WTC11 (cell line): ENCODE measurements at regions not wholly inside any gene's neighbourhood (a gene's known extent, or its start where the extent isn't known, plus 50 kb on each side); places are given as distances from the start of the nearest gene placed in this dataset.

ENCODE experiments used
- ATAC-seq: fragments of 200-7000 bp; cut with Tn5 transposase; 2 replicates; pipeline ENCODE4 v1.10.0; 2021; ENCODE audit warnings: mild to moderate bottlenecking, moderate library complexity
- CTCF ChIA-PET: fragments of 300-600 bp; sonication (Branson Sonifier 250); formaldehyde crosslinking; loops from one replicate; lab custom pipeline; 2021; ENCODE audit warnings: antibody characterized with exemption; lab: Charles Lee
- POLR2A ChIA-PET: fragments of 350-600 bp; sonication (Branson Sonifier 250); formaldehyde crosslinking; loops from one replicate; lab custom pipeline; 2021; ENCODE audit warnings: antibody characterized with exemption; lab: Charles Lee
- DNase-seq: peaks from one replicate; pipeline ENCODE4 v3.0.0; 2021; ENCODE audit warnings: low spot score
- H3K27ac Mint-ChIP-seq: 2 replicates; pipeline ENCODE4 v1.8.0; 2021; ENCODE audit warnings: mixed read lengths
- H3K27me3 Mint-ChIP-seq: 2 replicates; pipeline ENCODE4 v1.8.0; 2021; ENCODE audit warnings: low read depth, mild to moderate bottlenecking, moderate library complexity, mixed read lengths
- H3K36me3 Mint-ChIP-seq: 2 replicates; pipeline ENCODE4 v1.8.0; 2021; ENCODE audit warnings: mixed read lengths
- H3K4me1 Mint-ChIP-seq: 2 replicates; pipeline ENCODE4 v1.8.0; 2022; ENCODE audit warnings: mixed read lengths
- H3K4me3 Mint-ChIP-seq: 2 replicates; pipeline ENCODE4 v1.8.0; 2021; ENCODE audit warnings: mild to moderate bottlenecking, moderate library complexity, mixed read lengths
- H3K9me3 Mint-ChIP-seq: 2 replicates; pipeline ENCODE4 v1.8.0; 2021; ENCODE audit warnings: mixed read lengths
- ATF2 ChIP-seq: sonication (generic); formaldehyde crosslinking; IDR thresholded peaks from 2 replicates; pipeline ENCODE4 v1.8.1; 2022; ENCODE audit warnings: low read depth, missing genetic modification reagents, borderline replicate concordance
- ATF6 ChIP-seq: sonication (generic); formaldehyde crosslinking; IDR thresholded peaks from 2 replicates; pipeline ENCODE4 v1.8.1; 2023; ENCODE audit warnings: mild to moderate bottlenecking, missing genetic modification reagents
- CBFB ChIP-seq: sonication (generic); formaldehyde crosslinking; IDR thresholded peaks from 2 replicates; pipeline ENCODE4 v1.8.1; 2022; ENCODE audit warnings: mild to moderate bottlenecking, low read depth, missing genetic modification reagents
- CDX4 ChIP-seq: fragments of 250-450 bp; sonication (Bioruptor Pico); IDR thresholded peaks from 2 replicates; pipeline ENCODE4 v1.9.0; 2021; ENCODE audit warnings: moderate library complexity, mild to moderate bottlenecking, inconsistent platforms, borderline replicate concordance
- CTCF ChIP-seq: fragments of 200-600 bp; IDR thresholded peaks from 2 replicates; pipeline ENCODE4 v1.8.0; 2022; ENCODE audit warnings: antibody characterized with exemption
- E2F4 ChIP-seq: sonication (generic); formaldehyde crosslinking; IDR thresholded peaks from 2 replicates; pipeline ENCODE4 v1.8.1; 2022; ENCODE audit warnings: low read depth, mild to moderate bottlenecking, moderate library complexity, missing genetic modification reagents, borderline replicate concordance
- ETV6 ChIP-seq: sonication (generic); formaldehyde crosslinking; IDR thresholded peaks from 2 replicates; pipeline ENCODE4 v1.8.1; 2022; ENCODE audit warnings: mild to moderate bottlenecking, missing genetic modification reagents
- FOXP1 ChIP-seq: sonication (generic); formaldehyde crosslinking; IDR thresholded peaks from 2 replicates; pipeline ENCODE4 v1.8.0; 2022; ENCODE audit warnings: missing genetic modification reagents, mild to moderate bottlenecking, moderate library complexity, borderline replicate concordance
- GABPB1 ChIP-seq: sonication (generic); formaldehyde crosslinking; IDR thresholded peaks from 2 replicates; pipeline ENCODE4 v1.8.1; 2023; ENCODE audit warnings: mild to moderate bottlenecking, missing genetic modification reagents
- NR3C1 ChIP-seq: sonication (generic); formaldehyde crosslinking; conservative IDR thresholded peaks from 2 replicates; pipeline ENCODE4 v1.8.1; 2023; ENCODE audit warnings: low read depth, mild to moderate bottlenecking, missing genetic modification reagents
- OVOL2 ChIP-seq: fragments of 250-450 bp; sonication (Bioruptor Pico); IDR thresholded peaks from 2 replicates; pipeline ENCODE4 v1.9.0; 2021; ENCODE audit warnings: mild to moderate bottlenecking, borderline replicate concordance
- SMAD3 ChIP-seq: sonication (generic); formaldehyde crosslinking; IDR thresholded peaks from 2 replicates; pipeline ENCODE4 v1.8.0; 2022; ENCODE audit warnings: missing genetic modification reagents, mild to moderate bottlenecking, borderline replicate concordance
- ZBTB21 ChIP-seq: sonication (generic); formaldehyde crosslinking; IDR thresholded peaks from 2 replicates; pipeline ENCODE4 v1.8.1; 2023; ENCODE audit warnings: mild to moderate bottlenecking, missing genetic modification reagents, borderline replicate concordance
- ZNF121 ChIP-seq: sonication (generic); formaldehyde crosslinking; IDR thresholded peaks from 2 replicates; pipeline ENCODE4 v1.8.0; 2023; ENCODE audit warnings: missing genetic modification reagents
- ZNF219 ChIP-seq: sonication (generic); formaldehyde crosslinking; IDR thresholded peaks from 2 replicates; pipeline ENCODE4 v1.8.0; 2023; ENCODE audit warnings: missing genetic modification reagents, mild to moderate bottlenecking, borderline replicate concordance
- ZNF281 ChIP-seq: sonication (generic); formaldehyde crosslinking; IDR thresholded peaks from 2 replicates; pipeline ENCODE4 v1.8.0; 2023; ENCODE audit warnings: mild to moderate bottlenecking, missing genetic modification reagents
- ZNF317 ChIP-seq: sonication (generic); formaldehyde crosslinking; IDR thresholded peaks from 2 replicates; pipeline ENCODE4 v1.8.1; 2023; ENCODE audit warnings: low read depth, mild to moderate bottlenecking, moderate library complexity, missing genetic modification reagents, borderline replicate concordance
- ZNF416 ChIP-seq: fragments of 250-450 bp; sonication (Bioruptor Pico); IDR thresholded peaks from 2 replicates; pipeline ENCODE4 v1.9.0; 2021; ENCODE audit warnings: mild to moderate bottlenecking, inconsistent platforms
- ZNF423 ChIP-seq: fragments of 250-450 bp; sonication (Bioruptor Pico); IDR thresholded peaks from 2 replicates; pipeline ENCODE4 v2.1.2; 2022; ENCODE audit warnings: mild to moderate bottlenecking, moderate library complexity

- no peak for TF ChIP-seq ATF6
These were observed 97.5 kb upstream of the FSHB start (continued) for GRCh38 chr11:30133281-30133680.

GRCh38 chr11:30143098-30143705, 87.6 kb upstream of the FSHB start:
- Mint-ChIP-seq H3K4me3 (no peak overlapping the region), H3K27me3 (peaks cover 30% of the 10 kb centered on the region)
- ATAC-seq, result peak; percentile 93
- DNase-seq, result no peak
- CTCF ChIA-PET, result interaction anchor here (0.6 to 5.6 kb wide), 49 partner anchors 9 to 888 kb away, joined by 3 to 116 read pairs (median 4); no protein-coding TSS in a partner anchor
- TF ChIP-seq E2F4 (CRISPR knock-in tag), result no peak
- peak; percentile 58 for TF ChIP-seq CTCF
- no peak for TF ChIP-seq SMAD3
- no peak for TF ChIP-seq ETV6 (CRISPR knock-in tag)
- no peak for TF ChIP-seq ZNF423 (CRISPR knock-in tag)
- TF ChIP-seq ZBTB21, result no peak
- no peak for TF ChIP-seq ZNF317 (CRISPR knock-in tag)
- TF ChIP-seq, all 79 proteins: peak for 1
- Mint-ChIP-seq H3K27ac (no peak overlapping the region), H3K4me1 (no peaks in the 10 kb centered on the region), H3K9me3 (0 out of 2 replicates have a peak, but pooled peaks cover 3% of the 10 kb centered on the region), H3K36me3 (no peaks in the 10 kb centered on the region)
- POLR2A ChIA-PET, result interaction anchor here (1.0 kb wide), 1 partner anchor 14 kb away, joined by 3 read pairs; no protein-coding TSS in a partner anchor

GRCh38 chr11:30147293-30147692, 83.5 kb upstream of the FSHB start:
- DNase-seq, result peak; percentile 20
- CTCF ChIA-PET, result no interaction called here

More at GRCh38 chr11:30147293-30147692, 83.5 kb upstream of the FSHB start:
- Mint-ChIP-seq H3K4me3 (no peak overlapping the region), H3K4me1 (peaks cover 9% of the 10 kb centered on the region), H3K27ac (no peak overlapping the region), H3K9me3 (no peaks in the 10 kb centered on the region), H3K36me3 (no peaks in the 10 kb centered on the region), H3K27me3 (peaks cover 50% of the 10 kb centered on the region)
- TF ChIP-seq ZNF219 (CRISPR knock-in tag) (no peak), FOXP1 (CRISPR knock-in tag) (no peak), ZNF121 (CRISPR knock-in tag) (no peak), NR3C1 (CRISPR knock-in tag) (no peak), ATF2 (CRISPR knock-in tag) (no peak), CBFB (CRISPR knock-in tag) (no peak), ZNF416 (no peak), CDX4 (CRISPR knock-in tag) (no peak), GABPB1 (CRISPR knock-in tag) (no peak), ZNF281 (CRISPR knock-in tag) (no peak), OVOL2 (CRISPR knock-in tag) (no peak)
- ATAC-seq, result no peak
- POLR2A ChIA-PET, result no interaction called here
